ENCODE measurements at regions not wholly inside any gene's neighbourhood (a gene's known extent, or its start where the extent isn't known, plus 50 kb on each side); places are given as distances from the start of the nearest gene placed in this dataset.

GRCh38 chr2:180707175-180707883, 273.1 kb upstream of the UBE2E3 start:
- TF ChIP-seq YY1 (IDR thresholded peaks at IDR 0.05; ENCODE audit: low read depth) (no peak), ELF1 (IDR thresholded peaks at IDR 0.05) (no peak), RXRA (IDR thresholded peaks at IDR 0.05; ENCODE audit: borderline replicate concordance, low read depth) (no peak)

Data from SK-N-SH (cell line).